OCI-LY3 (cell line): ENCODE measurements at regions not wholly inside any gene's neighbourhood (a gene's known extent, or its start where the extent isn't known, plus 50 kb on each side); places are given as distances from the start of the nearest gene placed in this dataset.

Experiments used
- H2AFZ ChIP-seq: fragments of 200-600, 300-600 bp; shearing (Covaris generic); 2 replicates; pipeline ENCODE4 v1.6.0; 2014; ENCODE audit warnings: antibody characterized with exemption, low read depth, low read length
- H3K27ac ChIP-seq: fragments of 200-600, 300-600 bp; sonication (generic); 2 replicates; pipeline ENCODE4 v1.5.1; 2014; ENCODE audit warnings: mild to moderate bottlenecking, low read length, moderate library complexity, mixed read lengths
- H3K27me3 ChIP-seq: fragments of 200-600, 300-600 bp; sonication (generic); 2 replicates; pipeline ENCODE4 v1.6.1; 2014; ENCODE audit warnings: low read depth, low read length, mixed read lengths
- H3K36me3 ChIP-seq: fragments of 200-600, 300-600 bp; sonication (generic); replicated peaks from 2 replicates; pipeline ENCODE3; 2014; ENCODE audit warnings: low read depth, low read length, mixed read lengths
- H3K4me1 ChIP-seq: fragments of 300-600, 200-600 bp; sonication (generic); 2 replicates; pipeline ENCODE4 v1.6.1; 2014; ENCODE audit warnings: low read length, mixed read lengths
- H3K4me2 ChIP-seq: fragments of 200-600, 300-600 bp; sonication (generic); 2 replicates; pipeline ENCODE4 v1.6.1; 2014; ENCODE audit warnings: low read length, mixed read lengths
- H3K4me3 ChIP-seq: fragments of 300-600, 200-600 bp; sonication (generic); 2 replicates; pipeline ENCODE4 v1.5.1; 2014; ENCODE audit warnings: antibody characterized with exemption, mild to moderate bottlenecking, low read length, moderate library complexity
- H3K79me2 ChIP-seq: fragments of 300-600, 200-600 bp; shearing (Covaris generic); 2 replicates; pipeline ENCODE4 v1.6.1; 2014; ENCODE audit warnings: mild to moderate bottlenecking, low read length, mixed read lengths
- H3K9ac ChIP-seq: fragments of 300-600, 200-600 bp; shearing (Covaris generic); 2 replicates; pipeline ENCODE4 v1.6.0; 2014; ENCODE audit warnings: mild to moderate bottlenecking, low read length, moderate library complexity
- H3K9me3 ChIP-seq: fragments of 200-600, 300-600 bp; shearing (Covaris generic); 2 replicates; pipeline ENCODE4 v1.6.1; 2014; ENCODE audit warnings: low read length, mixed read lengths; ENCODE audit not compliant: insufficient read depth
- H4K20me1 ChIP-seq: fragments of 200-600, 300-600 bp; sonication (generic); 2 replicates; pipeline ENCODE4 v1.6.1; 2016; ENCODE audit warnings: low read length, mixed read lengths; ENCODE audit not compliant: insufficient read depth
- CTCF ChIP-seq: fragments of 200-600, 300-600 bp; sonication (generic); IDR thresholded peaks from 2 replicates; pipeline ENCODE4 v1.5.1; 2014; ENCODE audit warnings: antibody characterized with exemption, low read length, low read depth
- EZH2phosphoT487 ChIP-seq: fragments of 200-600 bp; shearing (Covaris generic); IDR thresholded peaks from 2 replicates; pipeline ENCODE4 v1.6.1; 2018; ENCODE audit warnings: antibody characterized with exemption, mixed run types, low read depth

- no peaks in the 10 kb centered on the region for H3K9me3 ChIP-seq
- no peak overlapping the region for H3K9ac ChIP-seq
- no peaks in the 10 kb centered on the region for H3K79me2 ChIP-seq
- no peaks in the 10 kb centered on the region for H3K4me1 ChIP-seq
- H3K4me2 ChIP-seq: no peak overlapping the region
- H3K27ac ChIP-seq: no peak overlapping the region
- no peak overlapping the region for H3K4me3 ChIP-seq
- no peak overlapping the region for H2AFZ ChIP-seq
- TF ChIP-seq EZH2phosphoT487 (no peak), CTCF (no peak)
- H3K27me3 ChIP-seq: no peaks in the 10 kb centered on the region
- no peaks in the 10 kb centered on the region for H4K20me1 ChIP-seq
- H3K36me3 ChIP-seq: no peaks in the 10 kb centered on the region
These were observed 545.9 kb downstream of the COL11A1 start for GRCh38 chr1:102562380-102562779.

GRCh38 chr1:102550729-102551384 lies 554.1 kb upstream of the OLFM3 start:
- Histone ChIP-seq H3K36me3 (no peaks in the 10 kb centered on the region), H3K4me3 (no peak overlapping the region)
- TF ChIP-seq CTCF (peak; percentile 41), EZH2phosphoT487 (no peak)

GRCh38 chr1:102546251-102546650 lies 549.5 kb upstream of the OLFM3 start:
- Histone ChIP-seq H3K9me3 (no peaks in the 10 kb centered on the region), H3K4me3 (no peak overlapping the region), H3K27ac (no peak overlapping the region), H3K4me2 (no peak overlapping the region), H3K27me3 (no peaks in the 10 kb centered on the region), H2AFZ (no peak overlapping the region), H3K79me2 (no peaks in the 10 kb centered on the region), H4K20me1 (no peaks in the 10 kb centered on the region), H3K4me1 (no peaks in the 10 kb centered on the region), H3K36me3 (no peaks in the 10 kb centered on the region), H3K9ac (no peak overlapping the region)
- TF ChIP-seq EZH2phosphoT487: no peak
- no peak for TF ChIP-seq CTCF

More at GRCh38 chr1:102550729-102551384, 554.1 kb upstream of the OLFM3 start:
- H3K27ac ChIP-seq: no peak overlapping the region
- H3K4me2 ChIP-seq: no peak overlapping the region
- H3K9ac ChIP-seq: no peak overlapping the region
- no peaks in the 10 kb centered on the region for H4K20me1 ChIP-seq
- no peaks in the 10 kb centered on the region for H3K27me3 ChIP-seq
- H3K79me2 ChIP-seq: no peaks in the 10 kb centered on the region
- H2AFZ ChIP-seq: no peak overlapping the region
- no peaks in the 10 kb centered on the region for H3K4me1 ChIP-seq
- H3K9me3 ChIP-seq: no peaks in the 10 kb centered on the region

GRCh38 chr1:102535829-102536505 lies 539.2 kb upstream of the OLFM3 start:
- TF ChIP-seq EZH2phosphoT487 (no peak), CTCF (no peak)
- H3K27me3 ChIP-seq: no peaks in the 10 kb centered on the region
- H3K27ac ChIP-seq: no peak overlapping the region
- H3K4me3 ChIP-seq: no peak overlapping the region
- no peak overlapping the region for H2AFZ ChIP-seq
- no peak overlapping the region for H3K4me2 ChIP-seq
- no peaks in the 10 kb centered on the region for H4K20me1 ChIP-seq
- no peaks in the 10 kb centered on the region for H3K9me3 ChIP-seq
- H3K4me1 ChIP-seq: no peaks in the 10 kb centered on the region
- no peak overlapping the region for H3K9ac ChIP-seq
- no peaks in the 10 kb centered on the region for H3K79me2 ChIP-seq
- H3K36me3 ChIP-seq: no peaks in the 10 kb centered on the region
